Stimulated activated CD8-positive, alpha-beta memory T cell treated with anti-CD3 and anti-CD28 coated beads, Interleukin-15, amount 100 ng/mL, for 4 hours (primary cell): ENCODE measurements at regions not wholly inside any gene's neighbourhood (a gene's known extent, or its start where the extent isn't known, plus 50 kb on each side); places are given as distances from the start of the nearest gene placed in this dataset.

ENCODE experiments used
- DNase-seq, 2 donors: peaks; one replicate each; pipeline ENCODE4 v3.0.0-alpha.2; 2020; ENCODE audit warnings: low read depth in 2 of 2

GRCh38 chr22:48945621-48946458, 881.8 kb downstream of the BRD1 start:
- DNase-seq = no peak

- DNase-seq = no peak
Measured at GRCh38 chr22:48944751-48945620, 882.7 kb downstream of the BRD1 start.

- no peak for DNase-seq
Measured at GRCh38 chr22:48944433-48944750, 883.3 kb downstream of the BRD1 start.

GRCh38 chr22:48943567-48944432, 883.9 kb downstream of the BRD1 start:
- DNase-seq = no peak

- DNase-seq = no peak
Measured at GRCh38 chr22:48942698-48943566, 884.7 kb downstream of the BRD1 start.

- DNase-seq = no peak
Measured at GRCh38 chr22:48941903-48942575, 885.6 kb downstream of the BRD1 start.

- no peak for DNase-seq
Measured at GRCh38 chr22:48941033-48941902, 886.4 kb downstream of the BRD1 start.

GRCh38 chr22:48940266-48941032, 887.2 kb downstream of the BRD1 start:
- DNase-seq = no peak

- DNase-seq = no peak
Measured at GRCh38 chr22:48939441-48940265, 888.0 kb downstream of the BRD1 start.

- no peak for DNase-seq
Measured at GRCh38 chr22:48938741-48939140, 888.9 kb downstream of the BRD1 start.

- DNase-seq = no peak
Measured at GRCh38 chr22:48937032-48937639, 890.5 kb downstream of the BRD1 start.

GRCh38 chr22:48936391-48936790, 891.3 kb downstream of the BRD1 start:
- no peak for DNase-seq

- DNase-seq = no peak
Measured at GRCh38 chr22:48934446-48934845, 893.2 kb downstream of the BRD1 start.

GRCh38 chr22:48931452-48931851, 896.2 kb downstream of the BRD1 start:
- DNase-seq = no peak

- no peak for DNase-seq
Measured at GRCh38 chr22:48929276-48929790, 898.3 kb downstream of the BRD1 start.

- no peak for DNase-seq
Measured at GRCh38 chr22:48927591-48927990, 900.1 kb downstream of the BRD1 start.

- no peak for DNase-seq
Measured at GRCh38 chr22:48926643-48927042, 901.0 kb downstream of the BRD1 start.
